GM23248 (cell line): ENCODE measurements at regions not wholly inside any gene's neighbourhood (a gene's known extent, or its start where the extent isn't known, plus 50 kb on each side); places are given as distances from the start of the nearest gene placed in this dataset.

Experiments
- DNase-seq: peaks from one replicate; pipeline ENCODE4 v3.0.0-alpha.2; 2015
- H2AFZ ChIP-seq: fragments of 200-600 bp; sonication (generic); 2 replicates; pipeline ENCODE4 v1.6.1; 2016; ENCODE audit warnings: antibody characterized with exemption
- H3F3A ChIP-seq: fragments of 200-600 bp; sonication (generic); 2 replicates; pipeline ENCODE4 v1.6.1; 2016; ENCODE audit warnings: mild to moderate bottlenecking, antibody characterized with exemption, mixed run types; ENCODE audit not compliant: insufficient read depth
- H3K27ac ChIP-seq: fragments of 200-600 bp; sonication (generic); 2 replicates; pipeline ENCODE4 v1.5.1; 2016; ENCODE audit warnings: mild to moderate bottlenecking
- H3K27me3 ChIP-seq: fragments of 200-600 bp; sonication (generic); replicated peaks from 2 replicates; pipeline ENCODE4 v1.6.1; 2016; ENCODE audit warnings: mild to moderate bottlenecking; ENCODE audit not compliant: insufficient read depth
- H3K36me3 ChIP-seq: fragments of 200-600 bp; sonication (generic); 2 replicates; pipeline ENCODE4 v1.6.1; 2016; ENCODE audit warnings: low read depth, mild to moderate bottlenecking
- H3K4me1 ChIP-seq: fragments of 200-600 bp; sonication (generic); 2 replicates; pipeline ENCODE4 v1.6.1; 2016; ENCODE audit warnings: mild to moderate bottlenecking; ENCODE audit not compliant: insufficient read depth
- H3K4me2 ChIP-seq: fragments of 200-600 bp; sonication (generic); one replicate; pipeline ENCODE4 v1.6.1; 2016; ENCODE audit warnings: mild to moderate bottlenecking; ENCODE audit not compliant: unreplicated experiment
- H3K4me3 ChIP-seq: fragments of 200-600 bp; sonication (generic); 2 replicates; pipeline ENCODE4 v1.5.1; 2016; ENCODE audit warnings: mild to moderate bottlenecking
- H3K79me2 ChIP-seq: fragments of 200-600 bp; sonication (generic); 2 replicates; pipeline ENCODE4 v1.6.1; 2016; ENCODE audit warnings: mild to moderate bottlenecking; ENCODE audit not compliant: insufficient read depth
- H3K9ac ChIP-seq: fragments of 200-600 bp; sonication (generic); 2 replicates; pipeline ENCODE4 v1.6.1; 2016; ENCODE audit warnings: mild to moderate bottlenecking
- H3K9me2 ChIP-seq: fragments of 200-600 bp; sonication (generic); 2 replicates; pipeline ENCODE4 v1.6.1; 2016; ENCODE audit warnings: mixed run types, mild to moderate bottlenecking, moderate library complexity; ENCODE audit not compliant: insufficient read depth
- H3K9me3 ChIP-seq: fragments of 200-600 bp; sonication (generic); one replicate; pipeline ENCODE4 v1.6.1; 2017; ENCODE audit warnings: low read depth
- H4K20me1 ChIP-seq: fragments of 200-600 bp; sonication (generic); 2 replicates; pipeline ENCODE4 v1.6.0; 2016; ENCODE audit not compliant: insufficient read depth
- EZH2 ChIP-seq: fragments of 200-600 bp; sonication (generic); IDR thresholded peaks from 2 replicates; pipeline ENCODE4 v1.6.1; 2018; ENCODE audit warnings: antibody characterized with exemption, mild to moderate bottlenecking; ENCODE audit not compliant: insufficient read depth, poor library complexity, severe bottlenecking
- EZH2phosphoT487 ChIP-seq: fragments of 200-600 bp; sonication (generic); IDR thresholded peaks from 2 replicates; pipeline ENCODE4 v1.6.1; 2018; ENCODE audit warnings: antibody characterized with exemption, moderate library complexity, mild to moderate bottlenecking, low read depth; ENCODE audit not compliant: insufficient read depth
- WGBS, 2 experiments: methylation state at CpG; one replicate each; pipeline ENCODE4 v1.1.6; 2015 to 2017; ENCODE audit warnings: low lambda C conversion rate in 2 of 2, low coverage in 1 of 2; ENCODE audit errors: missing lambda C conversion rate in 2 of 2; 5-methylcytosine and 5-hydroxymethylcytosine counted together
- in situ Hi-C: fragments of 300-500 bp; cut with MboI; formaldehyde crosslinking; loops from 2 replicates; pipeline ENCODE4 v1.15.0; 2020

DNA sequence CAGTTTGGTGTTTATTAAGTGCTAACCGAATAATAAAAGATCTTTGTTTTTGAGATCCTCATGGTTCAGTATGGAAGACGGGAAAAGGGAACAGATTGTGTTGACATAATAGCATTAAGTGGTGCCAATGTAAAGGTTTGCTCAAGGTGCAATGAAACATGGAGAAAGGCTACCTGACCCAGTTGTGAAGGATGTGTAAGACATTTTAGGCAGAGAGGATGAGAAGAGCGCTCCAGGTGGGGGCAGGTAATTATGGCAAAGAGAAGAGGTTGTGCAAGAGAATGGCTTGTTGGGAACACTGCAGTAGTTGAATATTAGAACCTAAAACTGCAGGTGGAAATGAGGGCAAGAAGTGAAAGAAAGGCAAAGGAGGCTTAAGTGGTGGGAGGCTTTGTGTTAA lies 140.8 kb downstream of the DIPK2A start:
- Histone ChIP-seq H3K27me3 (no peaks in the 10 kb centered on the region), H3K4me3 (no peak overlapping the region), H3K9me2 (no peaks in the 10 kb centered on the region), H3K36me3 (no peaks in the 10 kb centered on the region), H3K79me2 (no peaks in the 10 kb centered on the region), H3K9me3 (no peaks in the 10 kb centered on the region), H4K20me1 (no peaks in the 10 kb centered on the region), H3K9ac (no peak overlapping the region), H3K4me1 (no peaks in the 10 kb centered on the region), H2AFZ (no peak overlapping the region), H3K27ac (no peak overlapping the region), H3F3A (no peaks in the 10 kb centered on the region), H3K4me2 (no peak overlapping the region)
- in situ Hi-C loops, result no loop called here
- WGBS, 2 experiments, result 75 to 81% methylated on average over 3 of the region's 3 CpGs
- no peak for TF ChIP-seq EZH2phosphoT487
- TF ChIP-seq EZH2, result no peak
- DNase-seq, result no peak

DNA sequence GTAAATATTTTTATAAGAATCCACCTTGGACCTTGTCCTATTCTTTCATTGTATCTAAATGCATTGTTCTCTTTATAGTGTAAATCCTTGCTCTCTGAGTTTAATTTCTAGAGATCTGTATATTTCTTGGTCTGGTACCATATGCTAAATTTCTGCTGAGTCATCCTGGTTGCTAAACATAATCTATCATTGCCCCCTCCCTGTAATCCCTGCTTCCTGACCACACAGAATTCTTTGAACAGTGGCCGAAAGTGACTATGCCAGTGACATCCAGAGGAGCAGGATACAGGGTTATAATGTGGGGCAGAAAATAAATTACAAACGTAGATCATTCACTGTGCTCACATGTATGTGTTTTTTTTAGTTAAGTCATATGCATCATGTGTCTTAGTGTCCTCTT lies 143.1 kb downstream of the DIPK2A start:
- H3K4me2 ChIP-seq, result no peak overlapping the region
- no peaks in the 10 kb centered on the region for H3K9me3 ChIP-seq
- in situ Hi-C loops, result no loop called here
- H2AFZ ChIP-seq, result no peak overlapping the region
- H3K79me2 ChIP-seq, result no peaks in the 10 kb centered on the region
- no peaks in the 10 kb centered on the region for H3K4me1 ChIP-seq
- WGBS, 2 experiments, result 51 to 65% methylated on average over 2 of the region's 2 CpGs
- no peak overlapping the region for H3K27ac ChIP-seq
- no peak for DNase-seq
- no peaks in the 10 kb centered on the region for H3K36me3 ChIP-seq
- H3K27me3 ChIP-seq, result no peaks in the 10 kb centered on the region
- H3F3A ChIP-seq, result no peaks in the 10 kb centered on the region
- no peaks in the 10 kb centered on the region for H3K9me2 ChIP-seq
- no peaks in the 10 kb centered on the region for H4K20me1 ChIP-seq
- no peak for TF ChIP-seq EZH2phosphoT487
- no peak for TF ChIP-seq EZH2
- no peak overlapping the region for H3K4me3 ChIP-seq
- H3K9ac ChIP-seq, result no peak overlapping the region

DNA sequence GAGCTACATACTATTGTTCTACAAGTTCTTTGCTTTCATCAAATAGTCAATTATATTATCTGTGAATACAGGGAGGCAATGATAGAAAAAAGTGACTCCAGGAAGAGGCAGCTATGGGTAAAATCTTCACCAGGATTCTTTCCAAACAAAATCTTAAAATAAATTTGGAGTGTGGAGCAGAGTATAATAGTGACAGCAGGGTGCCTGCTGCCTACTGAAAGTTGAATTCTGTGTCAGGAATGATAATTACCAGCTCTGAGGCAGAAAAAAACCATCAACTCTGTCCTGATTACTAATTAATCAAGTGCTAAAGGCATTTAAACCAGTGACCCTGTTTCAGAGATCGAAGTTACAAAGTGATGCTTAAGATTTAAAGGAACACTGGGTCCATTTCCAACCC lies 148.0 kb downstream of the DIPK2A start:
- no peak for DNase-seq

DNA sequence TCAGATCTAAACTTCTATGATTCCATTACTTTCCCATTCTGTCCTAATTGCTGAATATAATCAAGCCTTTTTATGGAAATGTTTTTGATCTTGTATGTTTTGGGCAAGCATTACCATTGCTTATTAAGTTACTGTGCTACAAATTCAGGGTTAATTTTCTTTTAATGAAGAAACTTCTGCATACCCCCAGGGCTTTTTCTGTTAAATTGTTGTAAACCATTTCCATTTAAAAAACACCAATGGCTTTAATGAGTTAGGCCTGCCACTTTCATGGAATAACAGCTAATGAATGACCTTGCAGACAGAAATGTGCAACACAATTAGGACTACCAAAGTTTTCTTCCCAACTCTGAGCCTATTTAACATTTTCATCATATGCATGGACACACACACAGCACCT lies 150.0 kb downstream of the DIPK2A start:
- H3K36me3 ChIP-seq, result no peaks in the 10 kb centered on the region
- no peak overlapping the region for H3K4me3 ChIP-seq
- DNase-seq, result no peak
- no peaks in the 10 kb centered on the region for H3K79me2 ChIP-seq
- H3K27me3 ChIP-seq, result no peaks in the 10 kb centered on the region
- H3K9ac ChIP-seq, result no peak overlapping the region
- no peaks in the 10 kb centered on the region for H4K20me1 ChIP-seq
- in situ Hi-C loops, result no loop called here
- H2AFZ ChIP-seq, result no peak overlapping the region
- TF ChIP-seq EZH2 (no peak), EZH2phosphoT487 (no peak)
- H3F3A ChIP-seq, result no peaks in the 10 kb centered on the region
- no peak overlapping the region for H3K27ac ChIP-seq
- H3K4me1 ChIP-seq, result no peaks in the 10 kb centered on the region
- H3K4me2 ChIP-seq, result no peak overlapping the region
- no peaks in the 10 kb centered on the region for H3K9me2 ChIP-seq
- no peaks in the 10 kb centered on the region for H3K9me3 ChIP-seq

More for the DNA sequence above, 148.0 kb downstream of the DIPK2A start:
- H3K27me3 ChIP-seq, result no peaks in the 10 kb centered on the region
- H3K9me3 ChIP-seq, result no peaks in the 10 kb centered on the region
- no peaks in the 10 kb centered on the region for H3K36me3 ChIP-seq
- no peaks in the 10 kb centered on the region for H3K9me2 ChIP-seq
- TF ChIP-seq EZH2 (no peak), EZH2phosphoT487 (no peak)
- no peaks in the 10 kb centered on the region for H3K4me1 ChIP-seq
- no peaks in the 10 kb centered on the region for H3F3A ChIP-seq
- H4K20me1 ChIP-seq, result no peaks in the 10 kb centered on the region
- no peak overlapping the region for H2AFZ ChIP-seq
- in situ Hi-C loops, result no loop called here
- 6 to 12% methylated on average over 1 of the region's 1 CpG for WGBS, 2 experiments
- H3K79me2 ChIP-seq, result no peaks in the 10 kb centered on the region
- no peak overlapping the region for H3K27ac ChIP-seq
- no peak overlapping the region for H3K9ac ChIP-seq
- H3K4me2 ChIP-seq, result no peak overlapping the region
- no peak overlapping the region for H3K4me3 ChIP-seq

DNA sequence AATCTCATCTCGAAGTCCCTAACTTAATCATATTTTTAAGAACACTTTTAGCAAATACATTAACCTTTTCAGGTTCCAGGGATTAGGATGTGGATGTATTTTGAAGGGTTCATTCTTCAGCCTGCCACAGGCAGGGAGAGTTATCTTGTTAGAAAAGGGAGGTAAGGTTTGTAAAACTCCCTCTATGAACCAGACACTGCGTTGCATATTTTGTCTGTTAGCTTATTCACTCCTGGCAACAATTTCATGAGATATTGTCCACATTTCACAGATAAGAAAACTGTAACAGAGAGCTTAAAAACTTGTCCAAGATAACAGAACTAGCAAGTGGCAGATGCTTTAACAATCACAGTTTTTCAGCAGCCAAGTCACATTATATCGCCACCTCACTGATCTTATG lies 155.4 kb downstream of the DIPK2A start:
- Histone ChIP-seq H3K4me1 (no peaks in the 10 kb centered on the region), H4K20me1 (no peaks in the 10 kb centered on the region), H3K9me2 (no peaks in the 10 kb centered on the region), H3K27ac (no peak overlapping the region), H3K4me3 (no peak overlapping the region), H3K9ac (no peak overlapping the region), H3K27me3 (no peaks in the 10 kb centered on the region), H3K36me3 (no peaks in the 10 kb centered on the region), H3F3A (no peaks in the 10 kb centered on the region), H3K4me2 (no peak overlapping the region), H3K9me3 (no peaks in the 10 kb centered on the region), H3K79me2 (no peaks in the 10 kb centered on the region), H2AFZ (no peak overlapping the region)
- WGBS, 2 experiments, result 58 to 60% methylated on average over 3 of the region's 3 CpGs
- DNase-seq, result no peak
- TF ChIP-seq EZH2, result no peak
- TF ChIP-seq EZH2phosphoT487, result no peak
- in situ Hi-C loops, result no loop called here
